Uterus (tissue), 3 donors: ENCODE measurements at regions not wholly inside any gene's neighbourhood (a gene's known extent, or its start where the extent isn't known, plus 50 kb on each side); places are given as distances from the start of the nearest gene placed in this dataset.

Experiments used
- DNase-seq, 2 donors: peaks; one replicate each; pipeline ENCODE4 v3.0.0-alpha.2; 2019 to 2020
- H3K27ac ChIP-seq, 2 donors: fragments of 200-600 bp; sonication (generic); 1 replicate in 1 of 2; 2 replicates in 1 of 2; pipeline ENCODE4 v1.5.1; 2016 to 2018
- H3K27me3 ChIP-seq, 2 donors: fragments of 200-600 bp; sonication (generic); one replicate each; pipeline ENCODE4 v1.5.1; 2018 to 2019; ENCODE audit warnings: control low read depth in 1 of 2
- H3K36me3 ChIP-seq, 2 donors: fragments of 200-600 bp; sonication (generic); one replicate each; pipeline ENCODE4 v1.5.1; 2019; ENCODE audit warnings: control low read depth in 1 of 2
- H3K4me1 ChIP-seq, 2 donors: fragments of 200-600 bp; sonication (generic); one replicate each; pipeline ENCODE4 v1.5.1; 2018 to 2019; ENCODE audit warnings: control low read depth in 1 of 2
- H3K4me3 ChIP-seq, 2 donors: fragments of 200-600 bp; sonication (generic); 1 replicate in 1 of 2; 2 replicates in 1 of 2; pipeline ENCODE4 v1.5.1; 2018 to 2019; ENCODE audit warnings: mild to moderate bottlenecking in 1 of 2
- H3K9me3 ChIP-seq, 2 donors: fragments of 200-600 bp; sonication (generic); one replicate each; pipeline ENCODE4 v1.5.1; 2019; ENCODE audit warnings: control low read depth in 1 of 2
- CTCF ChIP-seq, 4 experiments: fragments of 200-600 bp in 2 of 4; fragments of 450-650 bp in 2 of 4; sonication (generic) in 2 of 4; IDR thresholded peaks; one replicate each; pipeline ENCODE4 v1.5.1; 2016 to 2019; ENCODE audit warnings: antibody characterized with exemption in 4 of 4, mild to moderate bottlenecking in 2 of 4, moderate library complexity in 1 of 4
- POLR2A ChIP-seq, 2 donors: fragments of 450-650 bp; IDR thresholded peaks; one replicate each; pipeline ENCODE4 v1.6.1; 2016; ENCODE audit warnings: antibody characterized with exemption in 2 of 2, mild to moderate bottlenecking in 1 of 2, moderate library complexity in 1 of 2
- intact Hi-C: fragments of 100-400 bp; cut with DNase I; formaldehyde crosslinking; loops from one replicate; pipeline ENCODE4 v1.15.1; 2023; ENCODE audit warnings: low total_unique reads
- donor health status: DM: yes; HTN: yes; CAD: no.

DNA sequence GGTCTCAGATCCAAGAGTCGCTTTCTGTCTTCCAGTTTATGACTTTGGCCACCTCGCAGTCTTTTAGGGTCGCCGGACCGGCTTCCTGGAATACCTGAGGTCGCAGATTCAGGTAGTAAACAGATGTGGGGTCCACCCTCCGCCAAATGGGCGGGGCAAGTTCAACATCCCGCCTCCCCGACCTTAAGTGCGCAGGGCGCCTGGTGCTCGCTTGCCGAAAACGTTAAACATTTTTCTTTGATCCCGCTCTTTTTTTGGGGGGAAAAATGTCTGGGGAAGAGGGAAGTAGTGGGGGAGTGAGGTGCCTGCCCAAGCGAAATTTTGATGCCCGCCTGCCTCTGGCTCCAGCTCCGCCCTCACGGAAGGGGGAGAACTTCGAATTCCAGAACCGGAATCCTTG lies 73.9 kb upstream of the TBX5 start:
- DNase-seq, result no peak
- Histone ChIP-seq H3K9me3 (no peaks in the 10 kb centered on the region), H3K27me3 (peaks cover 0 to 43% of the 10 kb centered on the region in 2 donors), H3K4me1 (no peaks in the 10 kb centered on the region), H3K36me3 (no peaks in the 10 kb centered on the region), H3K4me3 (no peak overlapping the region), H3K27ac (no peak overlapping the region)
- intact Hi-C loops, result no loop called here
- no peak for TF ChIP-seq CTCF (IDR thresholded peaks at IDR 0.05)
- no peak for TF ChIP-seq POLR2A (IDR thresholded peaks at IDR 0.05)

GRCh38 chr12:114478865-114479264 lies 72.9 kb upstream of the TBX5 start:
- peaks cover 0 to 43% of the 10 kb centered on the region in 2 donors for H3K27me3 ChIP-seq
- H3K9me3 ChIP-seq, result no peaks in the 10 kb centered on the region
- no peaks in the 10 kb centered on the region for H3K36me3 ChIP-seq
- TF ChIP-seq CTCF (IDR thresholded peaks at IDR 0.05) (no peak), POLR2A (IDR thresholded peaks at IDR 0.05) (no peak)
- no peak for DNase-seq
- no peaks in the 10 kb centered on the region for H3K4me1 ChIP-seq
- intact Hi-C loops, result no loop called here
- no peak overlapping the region for H3K4me3 ChIP-seq
- no peak overlapping the region for H3K27ac ChIP-seq

GRCh38 chr12:114477989-114478395 lies 72.0 kb upstream of the TBX5 start:
- Histone ChIP-seq H3K27me3 (peaks cover 0 to 43% of the 10 kb centered on the region in 2 donors), H3K36me3 (no peaks in the 10 kb centered on the region), H3K4me3 (no peak overlapping the region), H3K27ac (no peak overlapping the region), H3K9me3 (no peaks in the 10 kb centered on the region), H3K4me1 (no peaks in the 10 kb centered on the region)
- TF ChIP-seq POLR2A (IDR thresholded peaks at IDR 0.05) (no peak), CTCF (IDR thresholded peaks at IDR 0.05) (no peak)
- intact Hi-C loops, result no loop called here
- no peak for DNase-seq

GRCh38 chr12:114476159-114476558 lies 70.2 kb upstream of the TBX5 start:
- Histone ChIP-seq H3K9me3 (no peaks in the 10 kb centered on the region), H3K4me1 (no peaks in the 10 kb centered on the region), H3K4me3 (no peak overlapping the region), H3K27ac (no peak overlapping the region), H3K27me3 (peaks cover 0 to 31% of the 10 kb centered on the region in 2 donors), H3K36me3 (no peaks in the 10 kb centered on the region)
- TF ChIP-seq POLR2A (IDR thresholded peaks at IDR 0.05), result no peak
- TF ChIP-seq CTCF (IDR thresholded peaks at IDR 0.05), result no peak
- intact Hi-C loops, result no loop called here
- no peak for DNase-seq

GRCh38 chr12:114473717-114474116 lies 67.8 kb upstream of the TBX5 start:
- H3K27ac ChIP-seq, result no peak overlapping the region
- no peak for DNase-seq
- intact Hi-C loops, result no loop called here
- H3K36me3 ChIP-seq, result no peaks in the 10 kb centered on the region
- no peaks in the 10 kb centered on the region for H3K9me3 ChIP-seq
- no peak overlapping the region for H3K4me3 ChIP-seq
- peaks cover 0 to 18% of the 10 kb centered on the region in 2 donors for H3K27me3 ChIP-seq
- no peaks in the 10 kb centered on the region for H3K4me1 ChIP-seq
- TF ChIP-seq POLR2A (IDR thresholded peaks at IDR 0.05) (no peak), CTCF (IDR thresholded peaks at IDR 0.05) (no peak)
